Liver (tissue), 8 donors: ENCODE measurements at regions not wholly inside any gene's neighbourhood (a gene's known extent, or its start where the extent isn't known, plus 50 kb on each side); places are given as distances from the start of the nearest gene placed in this dataset.

Source experiments
- DNase-seq: peaks from one replicate; pipeline ENCODE4 v3.0.0-alpha.2; 2017; ENCODE audit warnings: low spot score
- H3K27ac ChIP-seq, 2 donors: one replicate each; pipeline ENCODE4 v1.7.0; 2013; ENCODE audit warnings: inconsistent platforms in 2 of 2, low read length in 2 of 2, control low read depth in 1 of 2, low read depth in 1 of 2, mild to moderate bottlenecking in 1 of 2
- H3K27me3 ChIP-seq, 4 donors: one replicate each; pipeline versions ENCODE4 v1.6.1 to v1.7.0; 2013; ENCODE audit warnings: low read length in 3 of 4, inconsistent platforms in 1 of 4, mild to moderate bottlenecking in 1 of 4, moderate library complexity in 1 of 4; ENCODE audit not compliant: control insufficient read depth in 4 of 4, insufficient read depth in 4 of 4
- H3K36me3 ChIP-seq, 4 donors: one replicate each; pipeline versions ENCODE4 v1.6.1 to v1.7.0; 2013; ENCODE audit warnings: low read length in 3 of 4, mild to moderate bottlenecking in 3 of 4, low read depth in 1 of 4, moderate library complexity in 1 of 4; ENCODE audit not compliant: control insufficient read depth in 4 of 4, insufficient read depth in 3 of 4
- H3K4me1 ChIP-seq, 4 donors: one replicate each; pipeline versions ENCODE4 v1.6.1 to v1.7.0; 2013; ENCODE audit warnings: low read length in 3 of 4, mild to moderate bottlenecking in 3 of 4, moderate library complexity in 1 of 4; ENCODE audit not compliant: control insufficient read depth in 4 of 4, insufficient read depth in 4 of 4
- H3K4me3 ChIP-seq, 3 donors: one replicate each; pipeline versions ENCODE4 v1.6.1 to v1.7.0; 2013; ENCODE audit warnings: low read length in 3 of 3, control low read depth in 1 of 3, low read depth in 1 of 3, mild to moderate bottlenecking in 1 of 3
- H3K9ac ChIP-seq, 2 donors: one replicate each; pipeline ENCODE4 v1.7.0; 2013; ENCODE audit warnings: low read length in 2 of 2, mild to moderate bottlenecking in 2 of 2, moderate library complexity in 2 of 2, control low read depth in 1 of 2, low read depth in 1 of 2
- H3K9me3 ChIP-seq, 4 donors: one replicate each; pipeline versions ENCODE4 v1.6.1 to v1.7.0; 2013; ENCODE audit warnings: low read length in 3 of 4; ENCODE audit not compliant: control insufficient read depth in 4 of 4
- ATF3 ChIP-seq: IDR thresholded peaks from 2 replicates; pipeline ENCODE4 v1.6.1; 2016; ENCODE audit warnings: antibody characterized with exemption
- CTCF ChIP-seq: fragments of 150-350 bp; IDR thresholded peaks from 2 replicates; pipeline ENCODE4 v1.5.1; 2017; ENCODE audit warnings: improper control_type of control experiment, low read depth, low read length; ENCODE audit not compliant: missing input control
- EGR1 ChIP-seq, 2 donors: IDR thresholded peaks; 2 replicates each; pipeline ENCODE4 v1.6.1; 2016 to 2018; ENCODE audit warnings: antibody characterized with exemption in 2 of 2, low read depth in 2 of 2
- FOXA1 ChIP-seq: IDR thresholded peaks from 2 replicates; pipeline ENCODE4 v1.6.1; 2016; ENCODE audit warnings: antibody characterized with exemption
- FOXA2 ChIP-seq: IDR thresholded peaks from 2 replicates; pipeline ENCODE4 v1.6.1; 2016; ENCODE audit warnings: antibody characterized with exemption
- GABPA ChIP-seq, 2 donors: IDR thresholded peaks in 1 of 2; conservative IDR thresholded peaks in 1 of 2; 2 replicates each; pipeline ENCODE4 v1.6.1; 2016; ENCODE audit warnings: antibody characterized with exemption in 2 of 2, mild to moderate bottlenecking in 1 of 2, moderate library complexity in 1 of 2
- HNF4A ChIP-seq, 2 donors: conservative IDR thresholded peaks; 2 replicates each; pipeline ENCODE4 v1.6.1; 2016; ENCODE audit warnings: antibody characterized with exemption in 2 of 2, mild to moderate bottlenecking in 2 of 2
- HNF4G ChIP-seq: IDR thresholded peaks from 2 replicates; pipeline ENCODE4 v1.6.1; 2016; ENCODE audit warnings: antibody characterized with exemption
- JUND ChIP-seq, 2 donors: IDR thresholded peaks; 2 replicates each; pipeline ENCODE4 v1.6.1; 2016; ENCODE audit warnings: antibody characterized with exemption in 2 of 2
- MAX ChIP-seq: IDR thresholded peaks from 2 replicates; pipeline ENCODE4 v1.6.1; 2016; ENCODE audit warnings: antibody characterized with exemption
- NR2F2 ChIP-seq: IDR thresholded peaks from 2 replicates; pipeline ENCODE4 v1.6.1; 2016; ENCODE audit warnings: antibody characterized with exemption
- RAD21 ChIP-seq, 2 donors: IDR thresholded peaks; 2 replicates each; pipeline ENCODE4 v1.6.1; 2016; ENCODE audit warnings: antibody characterized with exemption in 2 of 2, mild to moderate bottlenecking in 2 of 2
- REST ChIP-seq: IDR thresholded peaks from 2 replicates; pipeline ENCODE4 v1.6.1; 2016; ENCODE audit warnings: antibody characterized with exemption, mild to moderate bottlenecking
- RXRA ChIP-seq, 2 donors: IDR thresholded peaks; 2 replicates each; pipeline ENCODE4 v1.6.1; 2017 to 2018; ENCODE audit warnings: antibody characterized with exemption in 2 of 2, mild to moderate bottlenecking in 1 of 2
- SP1 ChIP-seq: IDR thresholded peaks from 2 replicates; pipeline ENCODE4 v1.6.1; 2018; ENCODE audit warnings: antibody characterized with exemption, mild to moderate bottlenecking
- TAF1 ChIP-seq: conservative IDR thresholded peaks from 2 replicates; pipeline ENCODE4 v1.6.1; 2016; ENCODE audit warnings: antibody characterized with exemption, mild to moderate bottlenecking
- YY1 ChIP-seq: IDR thresholded peaks from 2 replicates; pipeline ENCODE4 v1.6.1; 2016; ENCODE audit warnings: antibody characterized with exemption, mild to moderate bottlenecking
- ZBTB33 ChIP-seq: IDR thresholded peaks from 2 replicates; pipeline ENCODE4 v1.6.1; 2016; ENCODE audit warnings: antibody characterized with exemption
- WGBS: extraction: QIAGEN DNeasy Blood & Tissue Kit; methylation state at CpG from one replicate; pipeline ENCODE4 v1.1.7; 2013; 5-methylcytosine and 5-hydroxymethylcytosine counted together
- donor health status: healthy.
- donor health status: healthy.
- donor health status: healthy.
- donor health status: healthy.
- donor health status: healthy.

GRCh38 chr1:218510153-218510772, 165.1 kb downstream of the TGFB2 start (continued):
- no peak for TF ChIP-seq SP1
- no peak for TF ChIP-seq FOXA2
- TF ChIP-seq HNF4G, result no peak
- TF ChIP-seq RXRA (IDR thresholded peaks at IDR 0.05), result no peak
- TF ChIP-seq YY1, result no peak

- DNase-seq, result no peak
- H3K4me3 ChIP-seq, result no peak overlapping the region
- H3K9me3 ChIP-seq, result peaks cover 0 to under 1% (median 0%) of the 10 kb centered on the region in 4 donors
- H3K4me1 ChIP-seq, result no peaks in the 10 kb centered on the region
- TF ChIP-seq SP1, result no peak
- TF ChIP-seq ZBTB33, result no peak
- no peak for TF ChIP-seq FOXA2
- TF ChIP-seq HNF4A (conservative IDR thresholded peaks at IDR 0.05), result no peak
- TF ChIP-seq EGR1 (IDR thresholded peaks at IDR 0.05; ENCODE audit: low read depth in 2 of 2), result no peak
- no peak for TF ChIP-seq MAX
- TF ChIP-seq CTCF, result no peak
- no peak for TF ChIP-seq RAD21 (IDR thresholded peaks at IDR 0.05)
- TF ChIP-seq JUND (IDR thresholded peaks at IDR 0.05), result no peak
- TF ChIP-seq GABPA (IDR thresholded peaks at IDR 0.05 in 1 of 2, conservative IDR thresholded peaks at IDR 0.05 in 1 of 2), result no peak
- TF ChIP-seq NR2F2, result no peak
- H3K9ac ChIP-seq, result no peak overlapping the region
- no peaks in the 10 kb centered on the region for H3K36me3 ChIP-seq
- H3K27ac ChIP-seq, result no peak overlapping the region
- WGBS, result 84% methylated on average over 3 of the region's 3 CpGs
- no peaks in the 10 kb centered on the region for H3K27me3 ChIP-seq
These were observed 168.2 kb downstream of the TGFB2 start for GRCh38 chr1:218513328-218513727.

GRCh38 chr1:218514689-218515088, 169.6 kb downstream of the TGFB2 start:
- Histone ChIP-seq H3K9ac (no peak overlapping the region), H3K36me3 (no peaks in the 10 kb centered on the region), H3K27me3 (no peaks in the 10 kb centered on the region), H3K27ac (no peak overlapping the region), H3K4me3 (no peak overlapping the region), H3K9me3 (no peaks in the 10 kb centered on the region), H3K4me1 (no peaks in the 10 kb centered on the region)
- no peak for DNase-seq
- WGBS, result 91% methylated on average over 2 of the region's 2 CpGs
- TF ChIP-seq NR2F2 (no peak), HNF4A (conservative IDR thresholded peaks at IDR 0.05) (no peak), GABPA (IDR thresholded peaks at IDR 0.05 in 1 of 2, conservative IDR thresholded peaks at IDR 0.05 in 1 of 2) (no peak), FOXA2 (no peak), REST (no peak), MAX (no peak), ZBTB33 (no peak), JUND (IDR thresholded peaks at IDR 0.05) (no peak), HNF4G (no peak), TAF1 (no peak), EGR1 (IDR thresholded peaks at IDR 0.05; ENCODE audit: low read depth in 2 of 2) (no peak), ATF3 (no peak), SP1 (no peak), YY1 (no peak), FOXA1 (no peak)
